ENCODE measurements at regions not wholly inside any gene's neighbourhood (a gene's known extent, or its start where the extent isn't known, plus 50 kb on each side); places are given as distances from the start of the nearest gene placed in this dataset.

GRCh38 chr3:124178531-124178930, 186.6 kb upstream of the ROPN1 start:
- DNase-seq (ENCODE audit: low spot score): no peak

- DNase-seq (ENCODE audit: low spot score): no peak
Measured at GRCh38 chr3:124200407-124200806, 208.5 kb upstream of the ROPN1 start.

GRCh38 chr3:124201226-124201625, 209.3 kb upstream of the ROPN1 start:
- peak; percentile 12 for DNase-seq (ENCODE audit: low spot score)

- DNase-seq (ENCODE audit: low spot score): no peak
Measured at GRCh38 chr3:124201786-124202185, 209.9 kb upstream of the ROPN1 start.

GRCh38 chr3:124202754-124203153, 210.8 kb upstream of the ROPN1 start:
- peak; percentile 40 for DNase-seq (ENCODE audit: low spot score)

GRCh38 chr3:124203292-124203691, 211.4 kb upstream of the ROPN1 start:
- DNase-seq (ENCODE audit: low spot score): no peak

- DNase-seq (ENCODE audit: low spot score): no peak
Measured at GRCh38 chr3:124206225-124207055, 214.5 kb upstream of the ROPN1 start.

GRCh38 chr3:124207077-124207476, 215.2 kb upstream of the ROPN1 start:
- no peak for DNase-seq (ENCODE audit: low spot score)

GRCh38 chr3:124207873-124208485, 216.1 kb upstream of the ROPN1 start:
- DNase-seq (ENCODE audit: low spot score): no peak

- no peak for DNase-seq (ENCODE audit: low spot score)
Measured at GRCh38 chr3:124209426-124209825, 217.5 kb upstream of the ROPN1 start.

GRCh38 chr3:124210899-124211298, 219.0 kb upstream of the ROPN1 start:
- no peak for DNase-seq (ENCODE audit: low spot score)

- DNase-seq (ENCODE audit: low spot score): no peak
Measured at GRCh38 chr3:124213641-124214040, 221.7 kb upstream of the ROPN1 start.

GRCh38 chr3:124217542-124217941, 225.6 kb upstream of the ROPN1 start:
- DNase-seq (ENCODE audit: low spot score): peak; percentile 24

- DNase-seq (ENCODE audit: low spot score): no peak
Measured at GRCh38 chr3:124221422-124221821, 229.5 kb upstream of the ROPN1 start.

- DNase-seq (ENCODE audit: low spot score): no peak
Measured at GRCh38 chr3:124223853-124224252, 231.9 kb upstream of the ROPN1 start.

GRCh38 chr3:124227150-124227630, 235.3 kb upstream of the ROPN1 start:
- no peak for DNase-seq (ENCODE audit: low spot score)

GRCh38 chr3:124229420-124229819, 237.5 kb upstream of the ROPN1 start:
- no peak for DNase-seq (ENCODE audit: low spot score)

GRCh38 chr3:124229836-124230235, 237.9 kb upstream of the ROPN1 start:
- DNase-seq (ENCODE audit: low spot score): no peak

GRCh38 chr3:124230432-124230831, 238.5 kb upstream of the ROPN1 start:
- DNase-seq (ENCODE audit: low spot score): no peak

GRCh38 chr3:124230998-124231397, 239.1 kb upstream of the ROPN1 start:
- peak; percentile 16 for DNase-seq (ENCODE audit: low spot score)

GRCh38 chr3:124234852-124235252, 242.9 kb upstream of the ROPN1 start:
- DNase-seq (ENCODE audit: low spot score): no peak

GRCh38 chr3:124235446-124235845, 243.5 kb upstream of the ROPN1 start:
- no peak for DNase-seq (ENCODE audit: low spot score)

- DNase-seq (ENCODE audit: low spot score): no peak
Measured at GRCh38 chr3:124243177-124243859, 251.4 kb upstream of the ROPN1 start.

Data from globus pallidus (tissue), 1 donor.